ENCODE measurements at regions not wholly inside any gene's neighbourhood (a gene's known extent, or its start where the extent isn't known, plus 50 kb on each side); places are given as distances from the start of the nearest gene placed in this dataset.

GRCh38 chr3:117400303-117400702 is 690.7 kb downstream of the TUSC7 start:
- no peak for DNase-seq (ENCODE audit: low spot score)

GRCh38 chr3:117404141-117404540 is 694.6 kb downstream of the TUSC7 start:
- DNase-seq (ENCODE audit: low spot score): no peak

GRCh38 chr3:117404730-117405129 is 695.2 kb downstream of the TUSC7 start:
- DNase-seq (ENCODE audit: low spot score): no peak

- DNase-seq (ENCODE audit: low spot score): no peak
Observed at GRCh38 chr3:117405359-117405758, 695.8 kb downstream of the TUSC7 start.

- peak; percentile 34 for DNase-seq (ENCODE audit: low spot score)
Observed at GRCh38 chr3:117407317-117407716, 697.7 kb downstream of the TUSC7 start.

GRCh38 chr3:117408811-117409210 is 699.2 kb downstream of the TUSC7 start:
- no peak for DNase-seq (ENCODE audit: low spot score)

- DNase-seq (ENCODE audit: low spot score): no peak
Observed at GRCh38 chr3:117409256-117409655, 699.7 kb downstream of the TUSC7 start.

GRCh38 chr3:117409701-117410459 is 700.3 kb downstream of the TUSC7 start:
- no peak for DNase-seq (ENCODE audit: low spot score)

GRCh38 chr3:117411971-117412370 is 702.4 kb downstream of the TUSC7 start:
- no peak for DNase-seq (ENCODE audit: low spot score)

GRCh38 chr3:117417411-117417810 is 707.8 kb downstream of the TUSC7 start:
- DNase-seq (ENCODE audit: low spot score): no peak

- no peak for DNase-seq (ENCODE audit: low spot score)
Observed at GRCh38 chr3:117427081-117427480, 717.5 kb downstream of the TUSC7 start.

- no peak for DNase-seq (ENCODE audit: low spot score)
Observed at GRCh38 chr3:117433427-117433826, 723.8 kb downstream of the TUSC7 start.

- no peak for DNase-seq (ENCODE audit: low spot score)
Observed at GRCh38 chr3:117434661-117435412, 725.3 kb downstream of the TUSC7 start.

GRCh38 chr3:117435506-117435905 is 725.9 kb downstream of the TUSC7 start:
- no peak for DNase-seq (ENCODE audit: low spot score)

- peak; percentile 45 for DNase-seq (ENCODE audit: low spot score)
Observed at GRCh38 chr3:117439812-117440211, 730.2 kb downstream of the TUSC7 start.

GRCh38 chr3:117441851-117442250 is 732.3 kb downstream of the TUSC7 start:
- no peak for DNase-seq (ENCODE audit: low spot score)

- DNase-seq (ENCODE audit: low spot score): no peak
Observed at GRCh38 chr3:117442566-117442965, 733.0 kb downstream of the TUSC7 start.

- DNase-seq (ENCODE audit: low spot score): no peak
Observed at GRCh38 chr3:117443014-117443413, 733.4 kb downstream of the TUSC7 start.

GRCh38 chr3:117444175-117444574 is 734.6 kb downstream of the TUSC7 start:
- no peak for DNase-seq (ENCODE audit: low spot score)

GRCh38 chr3:117447419-117447818 is 737.8 kb downstream of the TUSC7 start:
- DNase-seq (ENCODE audit: low spot score): no peak

GRCh38 chr3:117450026-117450425 is 740.4 kb downstream of the TUSC7 start:
- DNase-seq (ENCODE audit: low spot score): no peak

GRCh38 chr3:117454254-117454653 is 744.7 kb downstream of the TUSC7 start:
- DNase-seq (ENCODE audit: low spot score): peak; percentile 10

- DNase-seq (ENCODE audit: low spot score): no peak
Observed at GRCh38 chr3:117454908-117455307, 745.3 kb downstream of the TUSC7 start.

GRCh38 chr3:117455782-117456181 is 746.2 kb downstream of the TUSC7 start:
- DNase-seq (ENCODE audit: low spot score): no peak

Data from iPS-NIHi11 (cell line).